ENCODE measurements at regions not wholly inside any gene's neighbourhood (a gene's known extent, or its start where the extent isn't known, plus 50 kb on each side); places are given as distances from the start of the nearest gene placed in this dataset.

DNA sequence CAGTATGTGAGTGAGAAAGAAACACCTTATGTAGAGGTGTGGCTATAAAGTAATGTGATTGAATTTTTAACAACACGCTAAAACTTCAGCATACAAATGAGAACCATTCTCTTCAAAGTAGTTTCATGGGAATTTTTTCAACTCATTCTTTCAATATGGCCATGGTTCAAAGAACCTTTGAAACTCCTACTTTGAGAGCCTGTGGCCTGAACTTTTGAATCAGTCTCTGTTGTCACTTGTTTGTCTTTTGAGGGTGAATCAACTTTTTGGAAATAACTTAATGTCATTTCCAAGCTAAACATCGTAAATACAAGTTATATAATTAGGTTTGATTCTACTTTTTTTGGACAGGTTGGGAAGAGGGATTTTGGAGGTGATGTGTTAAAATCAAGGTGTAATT is 49.9 kb upstream of the CASK start:
- no peak for DNase-seq
